ENCODE measurements at regions not wholly inside any gene's neighbourhood (a gene's known extent, or its start where the extent isn't known, plus 50 kb on each side); places are given as distances from the start of the nearest gene placed in this dataset.

GRCh38 chr15:100733843-100734185 lies 131.4 kb downstream of the ASB7 start:
- in situ Hi-C loops (cut with HindIII; ENCODE audit: low sequenced_read_pairs): loop anchor here (5.0 kb wide), 1 partner anchor 33 kb away; no protein-coding TSS in a partner anchor

DNA sequence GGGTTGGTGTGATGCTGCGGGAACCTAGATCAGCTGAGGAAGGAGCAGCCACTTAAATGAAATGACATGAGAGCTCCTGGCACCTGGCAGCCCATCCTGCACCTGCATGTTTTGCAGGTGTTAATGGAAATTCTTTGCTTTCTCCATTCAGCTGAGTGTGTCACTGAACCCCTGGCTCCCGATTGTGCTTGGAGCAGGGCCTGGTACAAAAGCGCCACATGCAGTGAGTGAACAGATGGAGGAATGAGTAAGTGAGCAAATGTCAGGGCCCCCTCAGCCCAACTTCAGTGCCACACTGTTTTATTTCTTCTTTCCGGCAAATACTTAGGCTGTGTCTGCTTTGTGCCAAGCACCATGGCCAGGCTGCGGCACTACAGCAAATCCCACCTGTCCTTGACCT lies 132.2 kb downstream of the ASB7 start:
- in situ Hi-C loops (cut with HindIII; ENCODE audit: low sequenced_read_pairs): loop anchor here (5.0 kb wide), 1 partner anchor 33 kb away; no protein-coding TSS in a partner anchor

DNA sequence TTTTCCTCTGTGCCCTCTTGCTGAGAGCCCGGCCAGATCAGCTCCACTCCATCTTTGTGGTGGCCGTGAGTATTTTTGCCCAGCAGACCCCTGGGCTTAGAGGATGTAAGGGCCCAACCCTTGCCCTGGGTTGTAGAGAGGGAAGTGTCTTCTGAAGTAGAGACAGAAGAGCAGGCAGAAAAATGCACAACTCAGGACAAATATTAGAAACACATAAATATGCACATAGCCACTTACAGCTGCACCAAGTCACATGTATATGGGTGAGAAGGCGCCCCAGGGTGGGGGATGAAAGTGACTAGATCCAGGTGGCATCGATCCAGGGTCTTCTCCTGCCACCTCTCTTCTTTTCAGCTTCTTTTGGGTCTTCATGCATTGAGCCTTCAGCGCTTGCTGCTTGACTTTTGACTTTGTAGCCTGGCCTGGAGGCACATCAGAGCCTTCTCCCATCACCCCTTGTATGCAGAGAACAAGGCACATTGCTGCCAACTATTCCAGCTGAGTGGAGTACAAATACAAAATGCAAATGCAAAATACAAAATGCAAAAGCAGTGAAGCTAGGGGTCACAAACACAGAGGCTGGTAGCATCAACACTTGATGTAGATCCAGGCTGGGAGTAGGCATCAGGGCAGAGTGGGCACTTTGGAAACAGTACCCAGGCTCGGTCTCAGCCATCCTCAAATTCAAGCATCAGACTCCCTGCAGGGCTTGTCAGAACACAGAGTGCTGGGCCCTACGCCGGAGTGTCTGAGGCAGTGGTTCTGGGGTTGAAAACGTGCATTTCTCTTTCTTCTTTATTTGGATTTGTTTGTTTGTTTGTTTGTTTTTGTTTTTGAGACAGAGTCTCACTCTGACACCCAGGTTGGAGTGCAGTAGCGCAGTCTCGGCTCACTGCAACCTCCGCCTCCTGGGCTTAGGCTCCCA lies 133.0 kb downstream of the ASB7 start:
- in situ Hi-C loops (cut with HindIII; ENCODE audit: low sequenced_read_pairs): no loop called here

DNA sequence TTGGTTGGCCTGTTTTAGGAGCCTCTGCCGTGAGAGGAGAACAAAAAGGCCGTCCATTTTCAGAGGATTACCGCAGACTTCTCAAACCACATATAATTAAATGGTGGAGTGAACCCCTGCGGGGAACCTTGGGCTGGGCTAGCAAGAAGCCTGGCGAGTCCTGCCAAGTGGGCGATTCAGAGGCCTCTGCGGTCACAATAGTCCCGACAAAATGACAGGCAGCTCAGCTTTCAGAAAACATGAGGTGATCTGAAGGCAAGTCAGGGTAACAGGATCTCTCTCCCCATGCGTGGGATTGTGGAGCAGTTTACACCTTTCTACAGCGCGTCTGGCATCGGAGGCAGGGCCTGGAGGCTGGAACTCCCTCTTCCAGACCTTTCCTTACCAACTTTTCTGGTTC lies 134.8 kb downstream of the ASB7 start:
- in situ Hi-C loops (cut with HindIII; ENCODE audit: low sequenced_read_pairs): no loop called here

- in situ Hi-C loops (cut with HindIII; ENCODE audit: low sequenced_read_pairs): no loop called here
These were observed 136.2 kb downstream of the ASB7 start for GRCh38 chr15:100738614-100739013.

GRCh38 chr15:100740138-100740537 lies 137.7 kb downstream of the ASB7 start:
- in situ Hi-C loops (cut with HindIII; ENCODE audit: low sequenced_read_pairs): no loop called here

DNA sequence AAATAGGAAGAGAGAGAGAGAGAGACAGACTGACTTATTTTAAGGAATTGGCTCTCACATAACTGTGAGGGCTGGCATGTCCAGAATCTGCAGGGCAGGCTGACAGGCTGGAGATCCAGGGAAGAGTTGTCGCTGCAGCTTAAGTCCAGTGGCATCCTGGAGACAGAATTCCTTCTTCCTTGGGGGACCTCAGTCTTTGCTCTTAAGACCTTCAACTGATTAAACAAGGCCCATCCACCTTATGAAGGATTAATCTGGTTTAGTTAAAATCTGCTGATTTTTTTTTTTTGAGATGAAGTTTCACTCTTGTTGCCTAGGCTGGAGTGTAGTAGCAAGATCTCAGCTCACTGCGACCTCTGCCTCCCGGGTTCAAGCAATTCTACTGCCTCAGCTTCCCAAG lies 128.0 kb upstream of the ALDH1A3 start:
- in situ Hi-C loops (cut with HindIII; ENCODE audit: low sequenced_read_pairs): no loop called here

DNA sequence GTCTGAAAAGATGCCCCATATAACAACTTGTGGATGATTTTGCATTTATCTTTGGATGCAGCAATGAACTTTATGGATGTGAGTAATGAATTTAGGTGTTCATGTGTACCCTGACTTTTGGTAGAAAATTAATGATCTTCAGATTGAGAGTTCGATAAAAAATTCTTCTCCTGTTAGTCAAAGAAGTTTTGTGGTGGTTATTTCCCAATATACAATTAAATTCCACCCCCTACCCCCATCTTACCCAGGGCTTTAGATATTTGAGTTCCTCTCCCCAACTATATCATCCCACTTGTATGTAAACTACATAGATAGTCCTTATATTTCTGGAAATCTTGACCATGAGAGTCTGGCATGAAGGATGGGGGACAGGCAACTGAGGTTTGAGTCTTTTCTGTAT lies 126.1 kb upstream of the ALDH1A3 start:
- in situ Hi-C loops (cut with HindIII; ENCODE audit: low sequenced_read_pairs): no loop called here

- in situ Hi-C loops (cut with HindIII; ENCODE audit: low sequenced_read_pairs): no loop called here
These were observed 122.0 kb upstream of the ALDH1A3 start for GRCh38 chr15:100757661-100758060.

DNA sequence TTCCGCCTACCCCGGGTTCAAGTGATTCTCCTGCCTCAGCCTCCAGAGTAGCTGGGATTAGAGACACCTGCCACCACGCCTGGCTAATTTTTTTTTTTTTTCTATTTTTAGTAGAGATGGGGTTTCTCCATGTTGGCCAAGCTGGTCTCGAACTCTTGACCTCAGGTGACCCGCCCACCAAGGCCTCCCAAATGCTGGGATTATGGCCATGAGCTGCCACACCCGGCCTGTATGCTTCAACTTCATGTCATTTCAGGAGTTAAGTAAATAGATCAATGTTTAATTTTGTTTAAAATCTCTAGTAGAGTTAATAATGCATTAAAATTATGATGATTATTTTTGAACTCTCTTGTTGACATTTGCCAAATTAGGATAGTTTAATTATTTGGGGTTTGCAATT lies 121.1 kb upstream of the ALDH1A3 start:
- in situ Hi-C loops (cut with HindIII; ENCODE audit: low sequenced_read_pairs): no loop called here

DNA sequence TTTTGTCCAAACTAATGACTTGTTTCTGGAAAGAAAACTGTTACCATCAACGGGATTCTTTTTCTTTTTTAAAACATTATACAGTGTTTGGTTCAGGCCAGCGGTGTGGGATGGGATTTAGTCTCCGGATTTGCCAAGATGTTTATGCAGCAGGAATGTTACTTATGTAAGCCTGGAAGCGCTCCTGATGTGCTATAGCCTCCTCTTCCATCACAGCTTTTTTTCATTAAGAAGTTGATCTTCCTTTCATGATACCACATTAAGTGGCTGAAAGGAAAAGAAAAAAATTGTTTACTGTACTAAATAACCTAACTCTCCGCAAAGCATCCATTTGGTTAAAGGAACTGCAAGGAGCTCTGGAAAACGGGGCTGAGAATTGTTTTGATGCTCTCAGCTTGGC lies 120.5 kb upstream of the ALDH1A3 start:
- in situ Hi-C loops (cut with HindIII; ENCODE audit: low sequenced_read_pairs): no loop called here

GRCh38 chr15:100759698-100760356 lies 119.8 kb upstream of the ALDH1A3 start:
- in situ Hi-C loops (cut with HindIII; ENCODE audit: low sequenced_read_pairs): no loop called here

GRCh38 chr15:100760357-100760903 lies 119.2 kb upstream of the ALDH1A3 start:
- in situ Hi-C loops (cut with HindIII; ENCODE audit: low sequenced_read_pairs): no loop called here

DNA sequence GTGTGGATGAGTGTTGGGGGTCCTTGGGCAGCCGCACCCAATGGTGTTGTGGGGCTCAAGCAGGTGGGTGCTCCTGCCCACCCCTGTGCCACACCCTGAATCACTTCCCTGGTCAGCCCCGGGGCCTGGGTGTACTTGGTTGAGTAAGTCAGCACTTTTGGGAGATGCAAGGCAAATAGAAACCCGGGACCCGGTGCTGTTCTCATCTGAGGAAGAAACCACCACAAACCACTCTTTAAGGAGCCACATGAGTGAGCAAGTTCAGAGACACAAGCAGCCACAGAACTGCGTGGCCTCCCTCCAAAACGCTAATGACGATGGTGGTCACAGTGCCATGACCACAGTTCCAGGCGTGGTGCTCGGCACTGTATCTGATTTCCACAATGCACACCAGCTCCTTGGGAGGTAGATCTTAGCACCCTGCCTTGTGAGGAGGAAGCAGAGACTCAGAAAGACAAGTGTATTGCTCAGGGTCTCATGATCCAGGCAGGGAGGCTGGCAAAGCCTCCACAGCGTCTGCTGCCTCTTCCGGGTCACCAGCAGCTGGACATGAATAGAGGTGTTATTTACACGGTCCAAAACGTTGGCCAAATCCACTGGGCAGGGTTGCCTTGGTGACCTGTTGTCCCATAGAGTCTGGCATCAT lies 118.2 kb upstream of the ALDH1A3 start:
- in situ Hi-C loops (cut with HindIII; ENCODE audit: low sequenced_read_pairs): no loop called here

- in situ Hi-C loops (cut with HindIII; ENCODE audit: low sequenced_read_pairs): no loop called here
These were observed 117.3 kb upstream of the ALDH1A3 start for GRCh38 chr15:100762289-100762688.

DNA sequence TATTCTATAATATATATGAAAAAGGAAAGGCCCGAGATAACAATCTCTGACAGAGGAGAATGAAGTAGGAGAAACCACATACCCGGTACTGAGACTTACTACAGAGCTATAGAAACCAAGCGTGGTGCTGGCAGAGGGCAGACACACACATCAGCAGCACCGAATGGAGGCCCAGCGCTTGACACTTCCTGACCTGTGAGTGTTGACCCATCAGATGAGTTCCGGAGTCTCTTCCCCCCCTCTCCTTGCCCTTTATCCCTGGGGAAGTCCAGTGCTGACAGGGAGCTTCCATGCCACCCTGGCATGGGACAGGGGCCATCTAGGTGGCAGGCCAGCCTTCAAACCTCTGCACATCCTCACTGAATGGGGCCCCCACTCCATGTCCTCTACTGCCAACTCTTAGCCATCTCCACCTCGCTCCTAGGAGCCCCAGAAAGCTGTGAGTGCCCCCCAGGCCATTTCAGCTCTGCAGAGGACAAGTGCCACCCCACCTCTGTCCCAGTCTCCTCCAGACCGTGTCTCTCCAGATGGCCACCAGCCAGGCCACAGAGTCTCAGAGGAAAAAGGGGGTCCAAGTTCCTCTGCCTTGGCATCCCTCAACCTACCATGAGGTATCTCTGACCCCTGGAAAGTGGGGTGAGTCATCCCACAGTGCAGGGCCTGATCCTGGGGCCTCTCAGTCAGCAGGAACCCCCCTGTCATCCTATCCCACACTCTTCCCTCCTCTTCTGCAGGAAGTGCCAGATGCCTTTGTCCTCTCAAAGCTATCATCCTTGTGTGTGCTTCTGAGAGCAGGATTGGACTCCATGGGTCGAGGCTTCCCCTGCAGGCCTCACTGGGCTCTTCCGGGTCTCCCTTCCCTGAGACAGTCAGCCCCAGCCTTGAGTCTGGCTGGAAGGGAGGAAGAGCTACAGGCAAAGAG lies 116.5 kb upstream of the ALDH1A3 start:
- in situ Hi-C loops (cut with HindIII; ENCODE audit: low sequenced_read_pairs): no loop called here

DNA sequence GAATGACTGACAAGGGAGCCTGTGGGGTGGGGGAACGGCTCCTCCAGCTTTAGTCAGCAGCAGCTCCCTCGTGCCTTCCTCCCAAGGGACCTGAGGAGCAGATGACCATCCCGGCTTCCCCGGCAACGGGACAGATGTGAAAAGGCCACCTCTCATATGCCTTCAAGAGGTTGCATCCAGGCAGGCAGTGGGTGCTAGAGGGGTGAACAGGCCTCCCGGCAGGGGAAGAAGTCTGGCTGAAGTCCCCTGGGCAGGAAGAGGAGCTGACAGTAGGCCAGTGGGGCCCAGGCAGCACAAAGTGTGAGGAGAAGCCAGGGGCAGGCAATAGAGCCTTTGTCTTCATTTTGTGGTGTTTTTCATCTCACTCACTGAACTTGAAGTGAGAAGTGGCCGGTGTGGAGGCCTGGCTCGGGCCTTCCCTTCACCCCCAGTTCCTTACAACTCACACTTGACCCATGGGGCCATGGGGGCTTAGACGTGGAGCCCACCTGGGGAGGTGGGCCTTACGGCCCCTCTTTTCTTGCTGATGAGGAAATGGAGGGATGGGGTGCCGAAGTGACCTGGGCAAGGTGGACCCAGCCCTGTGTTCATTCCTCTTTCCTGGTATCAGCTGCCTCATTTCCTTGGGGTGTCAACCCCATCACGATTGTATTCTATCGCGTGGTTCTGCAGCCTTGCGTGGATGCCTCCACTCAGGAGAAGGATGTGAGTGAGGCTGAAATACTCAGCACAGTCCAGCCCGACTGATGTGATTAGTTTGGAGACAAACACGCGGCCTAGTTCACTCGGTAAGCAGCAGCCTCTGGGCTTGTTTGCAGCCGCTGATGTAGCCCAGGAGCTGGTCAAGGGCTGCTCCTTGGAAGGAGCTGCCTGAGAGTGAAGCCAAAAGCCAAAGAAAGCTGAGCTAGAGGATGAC lies 115.5 kb upstream of the ALDH1A3 start:
- in situ Hi-C loops (cut with HindIII; ENCODE audit: low sequenced_read_pairs): no loop called here

- in situ Hi-C loops (cut with HindIII; ENCODE audit: low sequenced_read_pairs): loop anchor here (5.0 kb wide), 1 partner anchor 33 kb away; no protein-coding TSS in a partner anchor
These were observed 114.7 kb upstream of the ALDH1A3 start for GRCh38 chr15:100764778-100765466.

All from endothelial cell of hepatic sinusoid (primary cell).